ENCODE measurements at regions not wholly inside any gene's neighbourhood (a gene's known extent, or its start where the extent isn't known, plus 50 kb on each side); places are given as distances from the start of the nearest gene placed in this dataset.

- Histone ChIP-seq H3K27me3 (peaks cover 0 to 62% (median 0%) of the 10 kb centered on the region in 9 donors), H3K36me3 (no peaks in the 10 kb centered on the region), H3K4me1 (peaks cover 0 to 84% (median 57%) of the 10 kb centered on the region in 12 donors), H3K9me3 (no peaks in the 10 kb centered on the region), H3K4me3 (peak overlapping the region in 7 of 12 donors; percentile 2 to 32 (median 9)), H3K27ac (peak overlapping the region in 11 of 12 donors; percentile 1 to 75 (median 62))
- no peak for DNase-seq
- ATAC-seq = peak; percentile 56 to 88 (median 71)
- TF ChIP-seq, protein P1, sequence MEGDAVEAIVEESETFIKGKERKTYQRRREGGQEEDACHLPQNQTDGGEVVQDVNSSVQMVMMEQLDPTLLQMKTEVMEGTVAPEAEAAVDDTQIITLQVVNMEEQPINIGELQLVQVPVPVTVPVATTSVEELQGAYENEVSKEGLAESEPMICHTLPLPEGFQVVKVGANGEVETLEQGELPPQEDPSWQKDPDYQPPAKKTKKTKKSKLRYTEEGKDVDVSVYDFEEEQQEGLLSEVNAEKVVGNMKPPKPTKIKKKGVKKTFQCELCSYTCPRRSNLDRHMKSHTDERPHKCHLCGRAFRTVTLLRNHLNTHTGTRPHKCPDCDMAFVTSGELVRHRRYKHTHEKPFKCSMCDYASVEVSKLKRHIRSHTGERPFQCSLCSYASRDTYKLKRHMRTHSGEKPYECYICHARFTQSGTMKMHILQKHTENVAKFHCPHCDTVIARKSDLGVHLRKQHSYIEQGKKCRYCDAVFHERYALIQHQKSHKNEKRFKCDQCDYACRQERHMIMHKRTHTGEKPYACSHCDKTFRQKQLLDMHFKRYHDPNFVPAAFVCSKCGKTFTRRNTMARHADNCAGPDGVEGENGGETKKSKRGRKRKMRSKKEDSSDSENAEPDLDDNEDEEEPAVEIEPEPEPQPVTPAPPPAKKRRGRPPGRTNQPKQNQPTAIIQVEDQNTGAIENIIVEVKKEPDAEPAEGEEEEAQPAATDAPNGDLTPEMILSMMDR (IDR thresholded peaks at IDR 0.05) = no peak
- 19 to 38% (median 22%) methylated on average over 5 of the region's 5 CpGs for WGBS, 4 donors
- intact Hi-C loops (cut with DNase I) = loop anchor here in 3 of 10 donors (2.0 to 10.0 kb wide), 4 partner anchors 91 to 539 kb away; partner anchors contain the start of gene ZNF608 (in 1 of the 3)
These were observed 90.4 kb downstream of the ZNF608 start for GRCh38 chr5:124655921-124656511.

GRCh38 chr5:124655251-124655917 is 91.1 kb downstream of the ZNF608 start:
- Histone ChIP-seq H3K4me3 (peak overlapping the region in 7 of 12 donors; percentile 2 to 32 (median 9)), H3K27me3 (peaks cover 0 to 66% (median 0%) of the 10 kb centered on the region in 9 donors), H3K36me3 (no peaks in the 10 kb centered on the region), H3K27ac (peak overlapping the region in 10 of 12 donors; percentile 1 to 75 (median 64)), H3K9me3 (no peaks in the 10 kb centered on the region), H3K4me1 (peaks cover 4 to 84% (median 57%) of the 10 kb centered on the region in 12 donors)
- intact Hi-C loops (cut with DNase I) = loop anchor here in 2 of 10 donors (10.0 kb wide), 3 partner anchors 249 to 539 kb away; no protein-coding TSS in a partner anchor
- DNase-seq (no peak), ATAC-seq (no peak)
- TF ChIP-seq, protein P1 (IDR thresholded peaks at IDR 0.05) = no peak
- no peak for TF ChIP-seq POLR2A (IDR thresholded peaks at IDR 0.05)
- 45 to 55% (median 50%) methylated on average over 8 of the region's 8 CpGs for WGBS, 4 donors

DNA sequence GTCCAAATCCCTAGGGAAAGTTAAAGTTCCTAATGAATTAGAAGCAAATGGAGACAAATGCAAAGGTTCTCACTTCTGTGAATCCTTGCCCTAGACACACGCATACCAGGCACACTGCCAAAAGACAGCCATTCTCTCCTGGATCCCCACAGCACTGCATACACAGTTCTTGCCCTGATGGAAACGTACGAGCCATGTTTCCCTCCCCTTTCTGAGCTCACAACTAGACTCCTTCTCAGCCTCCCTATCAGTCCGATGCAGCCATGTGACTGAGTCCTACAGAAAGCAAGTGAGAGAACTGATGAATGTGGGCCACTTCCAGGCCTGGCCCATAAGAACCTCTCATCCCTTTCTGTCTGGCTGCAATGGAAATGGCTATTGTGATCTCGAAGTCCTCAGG is 92.0 kb downstream of the ZNF608 start:
- no peaks in the 10 kb centered on the region for H3K36me3 ChIP-seq
- DNase-seq (peak in 1 of 5 donors; percentile 42), ATAC-seq (no peak)
- WGBS, 4 donors = 80 to 87% (median 82%) methylated on average over 5 of the region's 5 CpGs
- H3K9me3 ChIP-seq = no peaks in the 10 kb centered on the region
- H3K27ac ChIP-seq = peak overlapping the region in 2 of 12 donors; percentile 69 to 75
- H3K4me3 ChIP-seq = no peak overlapping the region
- peaks cover 0 to 68% (median 0%) of the 10 kb centered on the region in 9 donors for H3K27me3 ChIP-seq
- TF ChIP-seq, protein P1 (IDR thresholded peaks at IDR 0.05) = no peak
- no peak for TF ChIP-seq POLR2A (IDR thresholded peaks at IDR 0.05)
- intact Hi-C loops (cut with DNase I) = loop anchor here in 7 of 10 donors (5.0 to 10.0 kb wide), 9 partner anchors 53 to 842 kb away; no protein-coding TSS in a partner anchor
- H3K4me1 ChIP-seq = peaks cover 7 to 84% (median 57%) of the 10 kb centered on the region in 12 donors

DNA sequence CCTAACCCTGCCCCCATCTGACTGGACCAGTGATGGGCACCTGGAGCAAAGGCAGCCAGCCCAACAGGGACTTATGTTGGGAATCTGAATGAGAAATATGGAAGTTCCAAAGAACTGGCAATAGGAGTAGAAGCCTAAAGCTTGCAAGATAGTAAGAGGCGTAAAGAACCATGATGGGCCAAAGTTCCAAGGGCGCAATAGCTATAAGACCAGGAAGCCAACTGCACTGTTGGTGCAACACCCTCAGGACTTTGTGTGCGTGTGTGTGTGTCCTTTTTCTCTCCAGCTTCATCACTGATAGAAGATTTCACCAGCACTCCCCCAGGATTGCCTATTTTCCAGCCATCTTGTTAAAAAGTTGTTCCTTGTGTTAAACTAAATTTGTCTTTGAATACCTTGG is 92.8 kb downstream of the ZNF608 start:
- Histone ChIP-seq H3K4me3 (no peak overlapping the region), H3K27me3 (peaks cover 0 to 68% (median 0%) of the 10 kb centered on the region in 9 donors), H3K36me3 (peaks cover 0 to 1% (median 0%) of the 10 kb centered on the region in 9 donors), H3K27ac (peak overlapping the region in 1 of 12 donors; percentile 84), H3K9me3 (no peaks in the 10 kb centered on the region), H3K4me1 (peaks cover 7 to 84% (median 59%) of the 10 kb centered on the region in 12 donors)
- no peak for ATAC-seq
- TF ChIP-seq, protein P1 (IDR thresholded peaks at IDR 0.05) = no peak
- TF ChIP-seq POLR2A (IDR thresholded peaks at IDR 0.05) = no peak
- DNase-seq = no peak
- 85 to 98% (median 92%) methylated on average over 3 of the region's 3 CpGs for WGBS, 4 donors
- intact Hi-C loops (cut with DNase I) = loop anchor here in 7 of 10 donors (2.0 to 10.0 kb wide), 10 partner anchors 54 to 841 kb away; no protein-coding TSS in a partner anchor
